HG02884 (cell line): ENCODE measurements at regions not wholly inside any gene's neighbourhood (a gene's known extent, or its start where the extent isn't known, plus 50 kb on each side); places are given as distances from the start of the nearest gene placed in this dataset.
"Not testable (repeated sequence)": the region's sequence is repeated elsewhere in the genome, so short reads cannot be mapped to it uniquely, and the experiment has no call there.

Experiments
- ATAC-seq: cut with Tn5 transposase; IDR thresholded peaks from one replicate; pipeline ENCODE4 v1.9.1; 2021; ENCODE audit warnings: mild to moderate bottlenecking, moderate library complexity; ENCODE audit not compliant: unreplicated experiment

- no peak for ATAC-seq
Measured at GRCh38 chr10:4249841-4250586, 465.0 kb upstream of the KLF6 start.

- ATAC-seq, result no peak
Measured at GRCh38 chr10:4247379-4247778, 462.4 kb upstream of the KLF6 start.

- ATAC-seq, result no peak
Measured at GRCh38 chr10:4246881-4247358, 461.9 kb upstream of the KLF6 start.

GRCh38 chr10:4243651-4244050 is 458.6 kb upstream of the KLF6 start:
- ATAC-seq, result no peak

- no peak for ATAC-seq
Measured at GRCh38 chr10:4243169-4243568, 458.2 kb upstream of the KLF6 start.

- no peak for ATAC-seq
Measured at GRCh38 chr10:4242561-4243035, 457.6 kb upstream of the KLF6 start.

- ATAC-seq, result no peak
Measured at GRCh38 chr10:4241724-4242345, 456.8 kb upstream of the KLF6 start.

- no peak for ATAC-seq
Measured at GRCh38 chr10:4240608-4241197, 455.7 kb upstream of the KLF6 start.

- ATAC-seq, result no peak
Measured at GRCh38 chr10:4239186-4239585, 454.2 kb upstream of the KLF6 start.

- not testable (repeated sequence) for ATAC-seq
Measured at GRCh38 chr10:4236905-4237304, 451.9 kb upstream of the KLF6 start.

- no peak for ATAC-seq
Measured at GRCh38 chr10:4234661-4235060, 449.7 kb upstream of the KLF6 start.

GRCh38 chr10:4231439-4231838 is 446.4 kb upstream of the KLF6 start:
- ATAC-seq, result no peak

GRCh38 chr10:4230036-4230435 is 445.0 kb upstream of the KLF6 start:
- no peak for ATAC-seq

- ATAC-seq, result no peak
Measured at GRCh38 chr10:4229106-4229505, 444.1 kb upstream of the KLF6 start.

- ATAC-seq, result no peak
Measured at GRCh38 chr10:4227586-4227985, 442.6 kb upstream of the KLF6 start.

GRCh38 chr10:4226941-4227540 is 442.0 kb upstream of the KLF6 start:
- no peak for ATAC-seq

- no peak for ATAC-seq
Measured at GRCh38 chr10:4224178-4224577, 439.2 kb upstream of the KLF6 start.

GRCh38 chr10:4221310-4221709 is 436.3 kb upstream of the KLF6 start:
- ATAC-seq, result not testable (repeated sequence)

GRCh38 chr10:4219901-4220300 is 434.9 kb upstream of the KLF6 start:
- no peak for ATAC-seq

- ATAC-seq, result no peak
Measured at GRCh38 chr10:4217653-4218052, 432.6 kb upstream of the KLF6 start.

- no peak for ATAC-seq
Measured at GRCh38 chr10:4217187-4217586, 432.2 kb upstream of the KLF6 start.

- ATAC-seq, result no peak
Measured at GRCh38 chr10:4216726-4217125, 431.7 kb upstream of the KLF6 start.
